Skin epidermis (tissue), 12 donors: ENCODE measurements at regions not wholly inside any gene's neighbourhood (a gene's known extent, or its start where the extent isn't known, plus 50 kb on each side); places are given as distances from the start of the nearest gene placed in this dataset.
"Not testable (repeated sequence)": the region's sequence is repeated elsewhere in the genome, so short reads cannot be mapped to it uniquely, and the experiment has no call there.

ENCODE experiments used
- H3K27ac ChIP-seq, 21 experiments: fragments of 200-600 bp; sonication (generic) in 11 of 21; one replicate each; pipeline ENCODE4 v1.5.0; 2020; ENCODE audit warnings: mild to moderate bottlenecking in 3 of 21, inconsistent platforms in 2 of 21, moderate library complexity in 2 of 21
- H3K4me3 ChIP-seq, 7 experiments: fragments of 200-600 bp; sonication (generic) in 2 of 7; one replicate each; pipeline ENCODE4 v1.5.0; 2020; ENCODE audit warnings: inconsistent platforms in 2 of 7, mild to moderate bottlenecking in 2 of 7, moderate library complexity in 1 of 7

DNA sequence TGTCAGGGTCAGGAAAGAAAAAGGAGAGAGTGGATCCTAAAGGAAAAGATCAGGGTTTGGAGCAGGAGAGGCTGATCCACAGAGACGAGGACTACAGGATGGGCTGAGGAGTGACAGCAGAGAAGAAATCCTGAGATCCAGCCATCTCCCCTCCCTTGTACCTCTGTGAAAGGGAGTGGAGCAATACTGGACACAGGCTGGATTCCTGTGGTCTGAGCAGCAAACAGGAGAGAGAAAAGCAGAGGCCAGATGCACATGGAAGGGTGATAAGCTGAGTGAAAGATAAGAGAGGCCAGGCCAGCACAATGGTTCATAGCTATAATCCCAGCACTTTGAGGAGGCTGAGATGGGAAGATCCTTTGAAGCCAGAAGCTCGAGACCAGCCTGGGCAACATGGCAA is 472.1 kb upstream of the TSHZ3 start:
- Histone ChIP-seq H3K27ac (no peak overlapping the region), H3K4me3 (no peak overlapping the region)

DNA sequence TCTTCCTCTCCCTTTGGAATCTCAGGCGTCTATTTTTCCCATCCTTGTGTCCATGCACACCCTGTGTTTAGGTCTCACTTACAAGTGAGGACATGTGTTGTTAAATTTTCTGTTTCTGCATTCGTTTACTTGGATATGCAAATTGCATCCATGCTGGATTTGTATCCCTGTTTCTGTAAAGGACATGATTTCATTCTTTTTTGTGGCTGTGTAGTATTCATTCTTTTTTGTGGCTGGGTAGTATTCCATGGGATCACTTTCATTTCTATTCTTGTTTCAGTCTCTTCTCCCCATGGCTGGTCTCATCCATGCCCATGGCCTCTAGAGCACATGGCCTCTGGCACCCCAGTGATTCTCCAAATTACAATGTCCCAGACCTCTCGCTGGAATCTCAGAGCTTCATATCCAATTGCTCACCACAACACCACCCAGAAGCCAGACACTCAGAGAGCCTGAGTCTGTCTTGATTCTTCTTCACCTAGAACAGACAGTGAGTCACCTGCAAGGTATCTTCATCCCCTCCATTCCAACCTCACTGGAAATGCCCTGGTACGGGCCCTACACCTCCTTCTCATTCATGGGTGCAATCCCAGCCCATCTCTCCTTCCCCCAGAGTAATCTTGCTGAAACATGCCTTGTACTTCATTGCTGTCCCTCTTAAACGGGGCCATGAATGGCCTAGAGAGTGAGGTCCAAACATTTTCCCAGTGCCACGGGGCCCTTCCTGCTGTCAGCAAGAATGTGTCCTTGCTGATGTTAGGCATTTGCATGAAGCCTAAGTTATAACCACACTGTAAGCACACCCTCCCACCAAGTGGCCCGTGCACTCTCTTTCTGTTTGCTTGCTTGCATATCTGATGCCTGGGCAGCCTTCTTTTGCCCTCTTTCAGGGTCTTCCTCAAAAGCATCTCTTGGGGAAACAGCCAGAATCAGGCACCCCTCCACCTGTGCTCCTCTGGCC is 476.2 kb upstream of the TSHZ3 start:
- H3K4me3 ChIP-seq = no peak overlapping the region
- H3K27ac ChIP-seq = no peak overlapping the region

DNA sequence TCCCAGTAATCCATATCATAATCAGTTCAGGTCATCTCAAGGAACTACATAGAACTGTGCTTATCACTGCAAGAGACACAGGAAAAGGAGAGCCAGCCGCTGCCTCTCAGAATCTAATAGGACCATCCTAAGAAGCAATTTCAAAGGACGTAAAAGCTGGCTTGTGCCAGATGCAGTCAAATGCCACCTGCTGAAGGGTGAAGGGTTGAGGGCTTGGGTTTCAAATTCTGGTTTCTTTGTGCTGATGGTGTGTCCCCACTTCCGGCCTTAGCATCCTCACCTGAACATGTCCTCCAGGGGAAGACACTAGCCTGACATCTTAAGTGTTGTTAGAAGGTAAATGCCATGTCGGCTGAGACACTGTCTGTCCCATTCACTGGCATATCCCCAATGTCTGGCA is 477.1 kb upstream of the TSHZ3 start:
- H3K4me3 ChIP-seq = no peak overlapping the region

DNA sequence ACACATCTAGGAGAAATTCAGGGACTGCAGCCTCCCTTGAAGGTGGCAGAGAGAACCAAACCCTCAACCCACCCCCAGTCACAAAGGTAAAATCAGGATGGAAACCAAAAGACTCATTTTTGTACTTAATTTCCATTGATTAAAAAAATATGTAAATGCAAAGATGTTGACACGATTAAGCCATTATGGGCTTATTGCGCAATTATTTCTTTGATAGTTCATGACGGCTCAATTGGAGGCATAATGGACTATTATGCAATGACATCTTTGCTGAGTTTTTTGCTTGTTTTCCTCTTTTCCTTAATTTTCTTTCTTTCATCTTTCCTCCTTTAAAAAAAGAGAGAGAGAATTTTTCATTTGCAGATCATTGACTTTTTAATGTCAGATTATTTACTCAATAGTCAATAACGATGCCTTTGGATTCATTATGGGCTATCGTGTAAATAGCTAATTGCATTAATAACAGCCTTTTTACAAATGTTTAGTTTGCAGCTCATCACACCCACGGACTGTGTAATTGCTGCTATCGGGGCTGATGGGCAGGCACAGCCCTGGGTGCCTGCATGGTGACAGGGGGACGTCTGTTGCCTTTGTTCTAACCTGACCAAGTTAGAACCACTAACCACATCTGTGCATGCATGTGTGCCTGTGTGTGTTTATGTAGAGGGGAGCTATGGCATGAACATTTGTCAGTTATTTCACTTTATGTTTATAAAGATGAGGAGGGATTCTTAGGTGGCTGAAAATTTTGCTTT is 482.4 kb upstream of the TSHZ3 start:
- Histone ChIP-seq H3K27ac (no peak overlapping the region), H3K4me3 (no peak overlapping the region)

More for the DNA sequence above, 477.1 kb upstream of the TSHZ3 start:
- H3K27ac ChIP-seq = no peak overlapping the region

DNA sequence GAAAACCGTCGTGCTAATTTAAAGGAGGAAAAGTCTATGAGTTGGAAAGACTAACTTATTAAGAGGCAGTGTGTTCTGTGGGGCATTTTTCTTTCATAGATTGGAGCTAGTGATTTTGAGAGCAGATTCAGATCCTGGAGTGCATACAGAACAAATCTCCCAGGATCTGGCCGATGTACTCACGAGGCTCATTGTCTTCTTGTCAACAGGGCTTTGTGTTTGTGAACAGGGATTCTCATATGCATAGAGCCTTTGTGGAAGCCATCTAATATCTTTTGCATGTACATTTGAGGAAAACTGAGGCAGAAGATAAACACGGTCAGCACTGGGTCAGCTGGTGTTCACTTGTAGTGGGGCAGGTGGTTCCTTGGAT is 482.9 kb upstream of the TSHZ3 start:
- Histone ChIP-seq H3K27ac (no peak overlapping the region), H3K4me3 (no peak overlapping the region)

DNA sequence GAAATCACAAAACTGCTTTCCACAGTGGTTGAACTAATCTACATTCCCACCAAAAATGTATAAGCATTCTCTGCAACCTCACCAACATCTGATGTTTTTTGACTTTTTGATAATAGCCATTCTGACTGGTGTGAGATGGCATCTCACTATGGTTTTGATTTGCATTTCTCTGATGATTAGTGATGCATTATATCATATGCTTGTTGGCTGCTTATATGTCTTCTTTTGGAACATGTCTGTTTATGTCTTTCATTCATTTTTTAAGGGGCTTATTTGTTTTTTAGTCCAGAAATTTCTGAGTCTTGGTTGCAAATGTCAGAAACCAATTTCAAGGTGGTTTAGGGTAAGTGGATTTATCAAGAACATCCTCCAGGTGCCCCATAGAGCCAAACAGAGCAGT is 484.8 kb upstream of the TSHZ3 start:
- Histone ChIP-seq H3K4me3 (no peak overlapping the region), H3K27ac (no peak overlapping the region)

DNA sequence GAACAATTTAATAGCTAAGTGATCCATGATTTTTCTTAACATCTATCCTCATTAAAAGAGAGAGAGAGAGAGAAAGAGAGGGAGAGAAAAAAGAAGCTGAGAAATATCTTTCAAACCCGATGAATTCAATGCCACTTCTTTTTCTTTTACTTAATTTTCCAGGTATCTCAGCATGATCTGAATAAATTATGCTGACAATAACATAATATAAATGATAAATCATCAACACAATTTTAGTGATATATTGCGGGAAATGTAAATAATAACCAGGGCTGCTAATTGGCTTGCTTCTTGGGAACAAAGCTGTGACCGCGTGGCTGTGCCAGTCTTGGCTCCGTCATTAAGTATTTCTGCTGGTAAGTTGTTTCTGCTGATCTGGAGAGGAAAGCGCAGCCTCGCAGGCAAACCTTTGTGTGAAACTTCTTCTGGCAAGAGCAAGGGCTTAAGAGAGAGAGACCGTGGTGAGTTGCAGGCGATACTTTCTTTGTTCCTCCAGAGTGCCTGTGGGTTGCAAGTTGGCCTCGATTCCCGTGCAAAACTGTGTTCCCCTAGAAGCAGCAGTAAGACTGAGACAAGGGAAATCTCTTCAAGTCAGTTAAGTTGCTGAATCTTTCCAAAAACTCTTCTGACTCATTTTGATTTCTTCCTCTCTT is 489.1 kb upstream of the TSHZ3 start:
- H3K27ac ChIP-seq = no peak overlapping the region
- no peak overlapping the region for H3K4me3 ChIP-seq

DNA sequence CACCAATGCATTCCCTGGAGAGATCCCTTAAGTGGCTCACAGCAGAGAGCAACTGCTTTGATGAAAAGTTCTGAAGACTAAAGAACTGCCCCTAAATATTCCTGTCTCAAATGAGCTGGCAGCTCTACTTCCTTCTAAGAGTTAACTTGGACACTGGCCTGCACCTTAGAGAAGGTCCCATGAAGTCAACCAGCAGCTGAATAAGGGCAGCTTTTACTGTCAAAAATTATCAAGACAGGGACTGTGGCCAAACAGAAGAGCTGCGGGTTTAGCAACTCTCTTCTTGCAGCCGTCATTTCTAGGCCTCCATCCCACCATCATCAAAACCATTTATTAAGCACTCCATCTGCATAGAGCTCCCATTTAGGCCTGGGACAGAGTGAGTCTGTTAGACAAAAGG is 491.1 kb upstream of the TSHZ3 start:
- Histone ChIP-seq H3K27ac (no peak overlapping the region), H3K4me3 (no peak overlapping the region)

DNA sequence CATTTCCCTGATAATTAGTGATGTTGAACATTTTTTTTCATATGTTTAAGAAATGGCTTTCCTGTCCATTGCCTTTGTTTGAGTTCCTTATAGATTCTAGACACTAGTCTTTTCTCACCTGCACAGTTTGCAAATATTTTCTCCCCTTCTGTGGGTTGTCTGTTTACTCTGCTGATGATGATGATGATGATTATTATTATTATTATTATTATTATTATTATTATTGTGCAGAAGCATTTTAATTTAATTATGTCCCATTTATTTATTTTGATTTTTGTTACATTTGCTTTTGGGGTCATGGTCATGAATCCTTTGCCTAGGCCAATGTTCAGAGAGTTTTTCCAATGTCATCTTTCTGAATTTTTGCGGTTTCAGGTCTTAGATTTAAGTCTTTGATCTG is 492.5 kb upstream of the TSHZ3 start:
- no peak overlapping the region for H3K27ac ChIP-seq
- H3K4me3 ChIP-seq = no peak overlapping the region

DNA sequence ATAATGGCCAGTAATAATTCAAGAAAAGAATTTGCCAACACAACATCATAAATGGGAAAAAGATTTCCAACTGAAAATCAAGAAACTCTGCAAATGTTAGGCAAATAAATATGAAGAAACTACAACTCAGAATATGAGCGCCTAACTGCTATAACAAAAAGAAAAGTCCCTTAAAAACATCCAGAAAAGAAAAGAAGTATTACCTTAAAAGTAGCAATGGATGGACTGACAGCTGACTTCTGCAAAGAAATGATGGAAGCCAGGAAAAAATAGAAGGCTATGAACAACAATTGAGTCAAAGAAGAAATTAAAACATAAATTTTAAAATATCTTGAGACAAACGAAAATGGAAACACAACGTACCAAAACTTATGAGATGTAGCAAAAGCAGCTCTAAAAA is 482.3 kb upstream of the ZNF507 start:
- no peak overlapping the region for H3K4me3 ChIP-seq
- no peak overlapping the region for H3K27ac ChIP-seq

DNA sequence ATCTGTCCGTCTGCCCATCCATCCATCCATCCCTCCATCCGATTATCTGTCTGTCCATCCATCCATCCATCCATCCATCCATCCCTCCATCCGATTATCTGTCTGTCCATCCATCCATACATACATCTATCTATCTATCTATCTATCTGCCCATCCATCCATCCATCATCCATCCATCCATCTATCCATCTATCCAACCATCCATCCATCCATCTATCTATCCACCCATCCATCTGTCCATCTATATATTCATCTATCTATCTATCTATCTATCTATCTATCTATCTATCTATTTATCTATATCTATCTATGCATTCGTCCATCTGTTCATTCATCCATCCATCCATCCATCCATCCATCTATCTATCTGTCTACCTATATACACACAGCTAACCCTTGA is 471.1 kb upstream of the ZNF507 start:
- H3K27ac ChIP-seq = no peak overlapping the region

DNA sequence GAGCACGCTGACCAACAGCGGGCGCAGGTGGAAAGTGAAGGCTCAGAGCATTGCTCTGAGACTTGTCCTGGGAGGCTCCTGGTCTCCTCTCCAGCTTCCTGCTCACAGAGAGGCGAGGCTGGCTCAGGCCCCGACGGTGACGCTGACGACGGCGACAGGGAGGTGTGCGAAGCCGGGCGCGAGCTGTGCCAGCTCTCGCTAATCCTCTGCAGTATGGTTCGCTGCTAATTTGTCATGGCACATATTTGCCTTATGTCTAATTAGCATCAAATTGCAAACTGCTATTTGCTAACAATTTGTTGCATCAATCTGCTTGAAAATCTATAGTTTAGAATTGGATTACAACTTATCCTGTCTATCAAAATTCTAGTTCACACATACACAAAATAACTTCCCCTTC is 469.8 kb upstream of the ZNF507 start:
- Histone ChIP-seq H3K27ac (no peak overlapping the region), H3K4me3 (no peak overlapping the region)

More for the DNA sequence above, 471.1 kb upstream of the ZNF507 start:
- H3K4me3 ChIP-seq = no peak overlapping the region

DNA sequence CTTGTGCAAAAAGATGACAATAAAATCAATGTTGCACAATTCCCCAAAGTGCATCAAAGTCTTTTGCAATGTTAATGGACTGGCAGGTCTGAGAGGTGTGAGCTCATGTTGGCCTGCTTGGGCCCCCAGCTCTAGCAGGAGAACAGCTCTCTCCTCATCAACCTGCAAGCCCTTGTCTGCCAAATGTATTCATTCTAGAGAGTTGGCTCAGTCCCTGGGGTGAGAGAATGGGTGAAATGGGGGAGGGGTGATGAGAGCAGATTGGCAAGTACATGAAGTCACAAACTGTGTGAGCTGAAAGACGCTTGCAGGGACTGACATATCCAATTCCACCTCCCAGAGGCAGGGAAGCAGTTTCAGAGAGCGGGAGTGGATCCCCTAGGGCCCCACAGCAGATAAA is 465.1 kb upstream of the ZNF507 start:
- Histone ChIP-seq H3K27ac (no peak overlapping the region), H3K4me3 (no peak overlapping the region)

DNA sequence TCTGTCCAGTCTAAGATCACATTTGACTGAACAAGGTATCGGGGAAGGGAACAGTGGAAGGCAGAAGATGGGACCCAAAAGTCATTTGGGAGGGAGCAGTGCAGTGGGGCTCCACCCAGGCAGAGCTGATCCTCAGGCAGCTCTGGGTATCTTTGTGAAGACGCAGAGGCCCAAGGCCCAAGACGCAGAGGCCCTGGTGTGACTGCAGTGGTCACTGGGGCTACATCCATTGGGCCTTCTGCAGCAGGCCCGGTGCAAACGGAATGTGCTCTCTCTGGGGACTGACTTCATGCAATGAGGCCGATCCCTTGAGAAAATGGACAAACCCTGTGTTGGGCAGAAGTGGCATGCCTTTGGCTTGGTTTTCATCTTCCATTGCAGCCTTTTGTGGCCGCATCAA is 463.4 kb upstream of the ZNF507 start:
- H3K27ac ChIP-seq = no peak overlapping the region
- H3K4me3 ChIP-seq = no peak overlapping the region

DNA sequence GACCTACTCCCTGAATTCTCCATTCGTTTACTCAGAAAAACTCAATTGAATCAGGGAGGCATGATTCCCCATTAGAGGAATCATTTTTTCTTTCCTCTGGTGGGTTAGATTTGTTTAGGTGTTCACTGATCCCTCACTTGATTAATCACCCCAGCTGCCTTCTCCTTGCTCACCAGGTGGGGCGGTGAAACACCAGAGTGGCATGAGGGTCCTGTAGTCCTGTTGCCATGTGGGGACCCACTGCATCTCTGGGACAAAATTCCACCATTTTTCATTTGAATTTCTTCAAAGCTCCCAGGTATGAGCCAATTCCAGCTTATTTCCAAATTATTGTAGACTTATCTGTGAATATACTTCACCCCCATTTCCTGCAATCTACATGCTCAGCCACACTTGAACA is 462.7 kb upstream of the ZNF507 start:
- H3K27ac ChIP-seq = no peak overlapping the region
- H3K4me3 ChIP-seq = no peak overlapping the region

DNA sequence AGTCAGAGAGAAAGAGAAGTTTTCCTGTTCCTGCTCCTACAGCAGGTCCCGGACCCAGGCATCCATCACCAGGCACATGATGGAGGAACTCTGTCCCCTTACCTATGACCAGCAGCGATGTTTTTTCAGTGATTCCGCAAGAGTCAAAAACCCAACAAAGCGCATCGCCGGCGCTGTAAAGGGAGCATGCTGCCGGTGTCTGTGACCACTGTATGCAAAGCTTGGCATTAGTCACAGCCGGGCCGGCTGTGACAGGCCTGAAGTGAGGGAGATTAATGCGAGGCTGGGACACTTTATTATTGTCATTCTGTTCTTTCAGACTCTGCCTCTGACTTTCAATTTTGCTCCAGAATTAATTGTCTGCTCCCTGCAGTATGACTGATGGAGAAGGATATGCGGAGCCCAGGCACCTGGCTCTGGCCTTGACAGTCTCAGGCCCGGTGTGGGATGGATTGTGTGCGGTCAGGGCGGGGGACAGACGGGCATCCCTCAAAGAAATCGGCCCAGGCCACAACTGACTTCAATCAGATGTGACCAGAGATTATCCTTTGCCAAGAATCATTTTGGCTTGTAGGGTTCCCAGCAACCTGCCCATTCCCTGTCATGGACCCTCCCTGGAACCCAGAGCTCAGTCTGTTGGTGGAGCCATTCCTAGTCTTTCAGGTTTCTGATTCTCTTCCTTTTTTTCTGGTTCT is 462.0 kb upstream of the ZNF507 start:
- Histone ChIP-seq H3K27ac (no peak overlapping the region), H3K4me3 (no peak overlapping the region)

DNA sequence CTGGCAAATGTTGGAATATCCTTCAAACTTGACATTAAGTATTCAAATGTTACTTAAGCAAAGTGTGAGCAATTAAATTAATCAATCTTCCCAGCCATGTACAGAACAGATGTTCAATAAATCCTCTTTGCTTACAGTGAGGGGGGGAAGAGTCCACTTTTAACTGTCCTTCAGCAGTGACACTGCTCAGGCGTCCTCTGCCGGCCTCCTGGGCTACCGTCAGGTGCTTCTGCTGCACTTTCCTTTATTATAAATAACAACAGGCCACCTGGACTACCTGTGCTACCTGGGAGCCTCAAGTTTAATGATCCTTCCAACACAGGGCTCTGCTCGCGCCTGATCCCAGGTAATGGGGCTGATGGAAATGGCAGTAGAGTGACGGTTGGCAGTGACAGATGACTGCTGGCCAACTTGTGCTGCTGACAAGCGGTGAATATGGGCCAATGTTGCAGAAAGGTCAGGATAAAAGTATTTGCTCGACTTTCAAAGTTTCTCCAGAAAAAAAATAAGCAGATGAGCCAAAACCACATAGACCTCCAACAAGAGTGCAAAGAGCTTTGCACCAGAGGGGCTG is 460.0 kb upstream of the ZNF507 start:
- Histone ChIP-seq H3K4me3 (no peak overlapping the region), H3K27ac (no peak overlapping the region)

DNA sequence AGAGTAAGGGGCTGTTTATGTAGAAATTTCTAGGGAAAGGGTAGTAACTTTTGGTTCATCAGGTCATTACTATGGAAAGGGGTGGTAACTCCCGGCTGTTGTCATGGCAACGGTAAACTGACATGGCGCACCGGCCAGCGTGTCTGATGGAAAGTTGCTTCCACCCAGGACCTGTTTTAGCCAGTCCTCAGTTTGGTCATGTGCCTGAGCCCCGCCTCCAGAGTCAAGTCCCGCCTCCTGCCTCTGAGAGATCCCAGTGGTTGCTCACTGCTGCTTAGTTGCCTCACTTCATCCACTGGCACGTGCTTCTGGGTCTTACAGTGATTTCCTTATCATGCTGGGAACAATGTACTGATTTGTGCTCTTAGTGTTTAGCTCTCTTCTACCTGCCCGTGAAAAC is 455.2 kb upstream of the ZNF507 start:
- H3K27ac ChIP-seq = no peak overlapping the region
- H3K4me3 ChIP-seq = no peak overlapping the region

DNA sequence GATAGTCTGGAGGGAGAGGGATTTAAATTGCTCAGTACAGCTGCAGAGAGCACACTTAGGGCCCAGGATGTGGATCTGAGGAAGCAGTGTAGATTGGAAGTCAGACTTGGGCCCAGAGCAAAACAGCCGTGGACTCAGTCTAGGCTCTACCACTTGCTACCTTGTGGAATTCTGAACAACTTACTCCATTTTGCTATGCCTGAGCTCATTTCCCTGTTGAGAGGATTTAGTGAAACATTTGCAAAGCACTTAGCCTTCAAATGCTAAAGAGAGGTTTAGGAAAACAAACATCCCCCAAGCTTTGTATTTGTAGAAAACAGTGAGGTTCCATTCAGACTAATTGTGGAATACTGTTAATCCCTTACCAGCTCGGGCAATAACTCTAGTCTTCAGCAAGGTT is 453.4 kb upstream of the ZNF507 start:
- no peak overlapping the region for H3K4me3 ChIP-seq
- no peak overlapping the region for H3K27ac ChIP-seq

DNA sequence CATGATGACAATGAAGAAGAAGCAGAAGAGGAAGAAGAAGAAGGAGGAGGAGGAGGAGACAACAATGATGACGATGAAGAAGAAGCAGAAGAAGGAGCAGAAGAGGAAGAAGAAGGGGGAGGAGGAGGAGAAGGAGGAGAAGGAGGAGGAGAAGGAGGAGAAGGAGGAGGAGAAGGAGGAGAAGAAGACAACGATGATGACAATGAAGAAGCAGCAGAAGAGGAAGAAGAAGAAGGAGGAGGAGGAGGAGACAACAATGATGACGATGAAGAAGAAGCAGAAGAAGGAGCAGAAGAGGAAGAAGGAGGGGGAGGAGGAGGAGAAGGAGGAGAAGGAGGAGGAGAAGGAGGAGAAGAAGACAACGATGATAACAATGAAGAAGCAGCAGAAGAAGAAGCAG is 451.9 kb upstream of the ZNF507 start:
- H3K4me3 ChIP-seq, H3K27ac ChIP-seq: not testable (repeated sequence)
